Ovary (tissue), 3 donors: ENCODE measurements at regions not wholly inside any gene's neighbourhood (a gene's known extent, or its start where the extent isn't known, plus 50 kb on each side); places are given as distances from the start of the nearest gene placed in this dataset.

Experiments
- EP300 ChIP-seq: sonication (generic); formaldehyde crosslinking; IDR thresholded peaks from one replicate; pipeline ENCODE4 v1.6.1; 2017; ENCODE audit warnings: antibody characterized with exemption
- POLR2A ChIP-seq: fragments of 450-650 bp; IDR thresholded peaks from one replicate; pipeline ENCODE4 v1.6.1; 2017; ENCODE audit warnings: antibody characterized with exemption, mild to moderate bottlenecking, moderate library complexity
- TF ChIP-seq, protein P1 (sequence below), 3 donors: fragments of 450-650 bp in 2 of 3; fragments of 200-600 bp in 1 of 3; IDR thresholded peaks; one replicate each; pipeline versions ENCODE4 v1.5.1 to v1.8.0; 2016 to 2022; ENCODE audit warnings: antibody characterized with exemption in 3 of 3, mild to moderate bottlenecking in 1 of 3
- donor health status: DM: no; HTN: no; CAD: no.

DNA sequence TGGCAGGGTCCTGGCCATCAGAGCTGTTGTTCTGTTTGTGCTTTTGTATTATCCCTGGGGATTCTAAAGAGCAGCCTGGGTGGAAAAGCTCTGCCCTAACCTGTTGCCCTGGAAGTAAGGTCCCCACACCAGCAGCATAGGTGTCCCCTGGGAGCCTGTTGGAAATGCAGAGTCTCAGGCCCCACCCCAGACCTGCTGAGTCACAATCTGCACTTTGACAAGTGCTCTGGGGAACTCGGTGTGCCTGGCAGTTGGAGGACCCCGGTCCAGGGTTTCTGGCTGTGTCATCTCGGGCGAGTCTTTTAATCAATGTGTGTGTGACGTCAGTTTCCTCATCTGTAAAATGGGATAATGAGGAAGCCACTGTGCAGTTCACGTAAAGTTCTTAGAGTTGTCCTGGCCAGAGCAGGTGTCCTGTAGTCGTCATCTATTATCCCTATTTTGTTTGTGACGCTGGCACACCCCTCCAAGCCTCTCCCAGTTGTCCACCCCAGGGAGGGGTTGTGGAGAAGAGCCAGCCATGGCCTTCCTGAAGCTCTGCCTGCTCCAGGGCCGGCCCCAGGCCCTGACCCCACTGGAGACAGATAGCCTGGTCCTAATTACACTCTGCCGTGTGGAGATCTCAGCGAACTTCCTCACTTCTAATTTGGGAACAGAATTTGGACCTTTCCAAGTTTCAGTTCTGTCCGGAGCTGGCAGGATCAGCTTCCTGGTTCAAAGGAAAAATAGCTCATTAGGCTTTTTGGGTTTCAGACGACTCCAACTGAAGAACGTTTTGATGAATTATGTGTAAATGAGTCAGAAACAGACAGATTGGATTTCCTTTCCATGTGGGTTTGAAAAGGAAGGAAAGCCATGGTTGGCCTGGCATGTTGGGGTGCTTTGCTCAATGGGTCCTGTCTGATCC is 295.7 kb upstream of the FOXF1 start:
- TF ChIP-seq, protein P1, sequence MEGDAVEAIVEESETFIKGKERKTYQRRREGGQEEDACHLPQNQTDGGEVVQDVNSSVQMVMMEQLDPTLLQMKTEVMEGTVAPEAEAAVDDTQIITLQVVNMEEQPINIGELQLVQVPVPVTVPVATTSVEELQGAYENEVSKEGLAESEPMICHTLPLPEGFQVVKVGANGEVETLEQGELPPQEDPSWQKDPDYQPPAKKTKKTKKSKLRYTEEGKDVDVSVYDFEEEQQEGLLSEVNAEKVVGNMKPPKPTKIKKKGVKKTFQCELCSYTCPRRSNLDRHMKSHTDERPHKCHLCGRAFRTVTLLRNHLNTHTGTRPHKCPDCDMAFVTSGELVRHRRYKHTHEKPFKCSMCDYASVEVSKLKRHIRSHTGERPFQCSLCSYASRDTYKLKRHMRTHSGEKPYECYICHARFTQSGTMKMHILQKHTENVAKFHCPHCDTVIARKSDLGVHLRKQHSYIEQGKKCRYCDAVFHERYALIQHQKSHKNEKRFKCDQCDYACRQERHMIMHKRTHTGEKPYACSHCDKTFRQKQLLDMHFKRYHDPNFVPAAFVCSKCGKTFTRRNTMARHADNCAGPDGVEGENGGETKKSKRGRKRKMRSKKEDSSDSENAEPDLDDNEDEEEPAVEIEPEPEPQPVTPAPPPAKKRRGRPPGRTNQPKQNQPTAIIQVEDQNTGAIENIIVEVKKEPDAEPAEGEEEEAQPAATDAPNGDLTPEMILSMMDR (IDR thresholded peaks at IDR 0.05) = no peak
- TF ChIP-seq POLR2A (no peak), EP300 (no peak)
